Mesenchymal stem cell (in vitro differentiated cells and primary cell): ENCODE measurements at regions not wholly inside any gene's neighbourhood (a gene's known extent, or its start where the extent isn't known, plus 50 kb on each side); places are given as distances from the start of the nearest gene placed in this dataset.

Experiments used
- DNase-seq: peaks from one replicate; pipeline ENCODE4 v3.0.0-alpha.2; 2013
- H2AFZ ChIP-seq: one replicate; pipeline ENCODE4 v1.6.1; 2013; ENCODE audit warnings: low read depth, mild to moderate bottlenecking, control low read depth, inconsistent platforms, low read length, moderate library complexity
- H2AK5ac ChIP-seq: 2 replicates; pipeline ENCODE4 v1.6.1; 2013; ENCODE audit warnings: low read length, moderate library complexity, mild to moderate bottlenecking, inconsistent platforms; ENCODE audit not compliant: severe bottlenecking
- H2BK120ac ChIP-seq: one replicate; pipeline ENCODE4 v1.6.1; 2013; ENCODE audit warnings: low read depth, mild to moderate bottlenecking, inconsistent platforms, low read length, moderate library complexity
- H2BK12ac ChIP-seq, 2 experiments: one replicate each; pipeline ENCODE4 v1.6.1; 2013; ENCODE audit warnings: inconsistent platforms in 2 of 2, low read length in 2 of 2, mild to moderate bottlenecking in 2 of 2, moderate library complexity in 2 of 2, control low read depth in 1 of 2
- H2BK15ac ChIP-seq: one replicate; pipeline ENCODE4 v1.6.1; 2013; ENCODE audit warnings: mild to moderate bottlenecking, low read depth, inconsistent platforms; ENCODE audit not compliant: poor library complexity, severe bottlenecking
- H2BK5ac ChIP-seq: 2 replicates; pipeline ENCODE4 v1.6.1; 2013; ENCODE audit warnings: low read depth, mild to moderate bottlenecking, low read length, control low read depth, inconsistent platforms; ENCODE audit not compliant: poor library complexity, severe bottlenecking
- H3K14ac ChIP-seq, 2 experiments: one replicate each; pipeline ENCODE4 v1.6.1; 2013; ENCODE audit warnings: inconsistent platforms in 2 of 2, low read length in 2 of 2, control low read depth in 1 of 2, mild to moderate bottlenecking in 1 of 2, moderate library complexity in 1 of 2
- H3K18ac ChIP-seq, 2 experiments: one replicate each; pipeline ENCODE4 v1.6.1; 2013; ENCODE audit warnings: inconsistent platforms in 2 of 2, low read length in 2 of 2, control low read depth in 1 of 2, low read depth in 1 of 2, mild to moderate bottlenecking in 1 of 2
- H3K23ac ChIP-seq, 2 experiments: one replicate each; pipeline ENCODE4 v1.6.1; 2013; ENCODE audit warnings: inconsistent platforms in 2 of 2, low read length in 2 of 2, mild to moderate bottlenecking in 2 of 2, moderate library complexity in 2 of 2, control low read depth in 1 of 2
- H3K27ac ChIP-seq: 2 replicates; pipeline ENCODE4 v1.5.1; 2013; ENCODE audit warnings: mild to moderate bottlenecking, moderate library complexity, low read length, control low read depth, inconsistent platforms; ENCODE audit not compliant: poor library complexity, severe bottlenecking
- H3K27me3 ChIP-seq, 2 experiments: 2 replicates each; pipeline versions ENCODE4 v1.6.1 to v1.7.0; 2013; ENCODE audit warnings: low read length in 2 of 2, mild to moderate bottlenecking in 2 of 2, moderate library complexity in 2 of 2, control low read depth in 1 of 2, inconsistent platforms in 1 of 2; ENCODE audit not compliant: control insufficient read depth in 1 of 2, insufficient read depth in 1 of 2
- H3K36me3 ChIP-seq, 2 experiments: 2 replicates each; pipeline versions ENCODE4 v1.6.1 to v1.7.0; 2013; ENCODE audit warnings: low read length in 2 of 2, control low read depth in 1 of 2, inconsistent platforms in 1 of 2, low read depth in 1 of 2, mild to moderate bottlenecking in 1 of 2; ENCODE audit not compliant: insufficient read depth in 2 of 2, control insufficient read depth in 1 of 2
- H3K4ac ChIP-seq, 2 experiments: one replicate each; pipeline ENCODE4 v1.6.1; 2013; ENCODE audit warnings: inconsistent platforms in 2 of 2, low read length in 2 of 2, mild to moderate bottlenecking in 2 of 2, moderate library complexity in 2 of 2, control low read depth in 1 of 2, low read depth in 1 of 2
- H3K4me1 ChIP-seq: 2 replicates; pipeline ENCODE4 v1.6.1; 2013; ENCODE audit warnings: low read depth, low read length, control low read depth; ENCODE audit not compliant: control insufficient read depth, insufficient read depth
- H3K4me2 ChIP-seq: 2 replicates; pipeline ENCODE4 v1.6.1; 2013; ENCODE audit warnings: low read length, mild to moderate bottlenecking, inconsistent platforms; ENCODE audit not compliant: poor library complexity, severe bottlenecking
- H3K4me3 ChIP-seq, 2 experiments: 2 replicates each; pipeline versions ENCODE4 v1.5.1 to v1.7.0; 2013; ENCODE audit warnings: low read length in 2 of 2, mild to moderate bottlenecking in 2 of 2, control low read depth in 1 of 2, low read depth in 1 of 2; ENCODE audit not compliant: insufficient read depth in 1 of 2
- H3K79me1 ChIP-seq: replicated peaks from 2 replicates; pipeline ENCODE4 v1.6.1; 2013; ENCODE audit warnings: mild to moderate bottlenecking, control low read depth, low read length, inconsistent platforms; ENCODE audit not compliant: poor library complexity, severe bottlenecking
- H3K9ac ChIP-seq: 2 replicates; pipeline ENCODE4 v1.7.0; 2013; ENCODE audit warnings: mild to moderate bottlenecking, low read length, moderate library complexity
- H3K9me3 ChIP-seq: 2 replicates; pipeline ENCODE4 v1.7.0; 2013; ENCODE audit warnings: mild to moderate bottlenecking, low read length; ENCODE audit not compliant: control insufficient read depth
- H4K8ac ChIP-seq: one replicate; pipeline ENCODE4 v1.6.1; 2013; ENCODE audit warnings: inconsistent platforms, mild to moderate bottlenecking, low read length, moderate library complexity
- H4K91ac ChIP-seq: one replicate; pipeline ENCODE4 v1.6.1; 2013; ENCODE audit warnings: mild to moderate bottlenecking, low read length, inconsistent platforms
- WGBS: methylation state at CpG from one replicate; pipeline ENCODE4 v1.1.7; 2013; ENCODE audit warnings: mixed read lengths; 5-methylcytosine and 5-hydroxymethylcytosine counted together

GRCh38 chr5:161077936-161078545 lies 226.0 kb upstream of the ATP10B start:
- DNase-seq = no peak
- no peak overlapping the region for H3K27ac ChIP-seq
- no peaks in the 10 kb centered on the region for H3K27me3 ChIP-seq
- H3K9me3 ChIP-seq = no peaks in the 10 kb centered on the region
- H3K4ac ChIP-seq = no peak overlapping the region
- H2AFZ ChIP-seq = no peak overlapping the region
- no peak overlapping the region for H3K4me2 ChIP-seq
- H3K4me3 ChIP-seq = no peak overlapping the region
- no peak overlapping the region for H2BK5ac ChIP-seq
- no peak overlapping the region for H2BK120ac ChIP-seq
- WGBS = no CpG with 5 or more reads among the region's 2 CpGs
- no peak overlapping the region for H3K23ac ChIP-seq
- no peak overlapping the region for H2AK5ac ChIP-seq
- H3K9ac ChIP-seq = no peak overlapping the region
- H3K14ac ChIP-seq = no peak overlapping the region
- H3K4me1 ChIP-seq = no peaks in the 10 kb centered on the region
- no peak overlapping the region for H2BK15ac ChIP-seq
- no peak overlapping the region for H4K91ac ChIP-seq
- H3K36me3 ChIP-seq = no peaks in the 10 kb centered on the region
- H3K79me1 ChIP-seq = no peaks in the 10 kb centered on the region
- H3K18ac ChIP-seq = no peak overlapping the region
- no peak overlapping the region for H2BK12ac ChIP-seq
- no peak overlapping the region for H4K8ac ChIP-seq

GRCh38 chr5:161077496-161077895 lies 225.5 kb upstream of the ATP10B start:
- no peaks in the 10 kb centered on the region for H3K4me1 ChIP-seq
- H2BK15ac ChIP-seq = no peak overlapping the region
- H3K14ac ChIP-seq = no peak overlapping the region
- no peak overlapping the region for H3K4ac ChIP-seq
- no peak overlapping the region for H2BK5ac ChIP-seq
- H3K4me3 ChIP-seq = no peak overlapping the region
- H2AFZ ChIP-seq = no peak overlapping the region
- H3K9me3 ChIP-seq = no peaks in the 10 kb centered on the region
- H2BK120ac ChIP-seq = no peak overlapping the region
- no peak overlapping the region for H3K27ac ChIP-seq
- no peaks in the 10 kb centered on the region for H3K36me3 ChIP-seq
- H3K79me1 ChIP-seq = no peaks in the 10 kb centered on the region
- H4K91ac ChIP-seq = no peak overlapping the region
- H2BK12ac ChIP-seq = no peak overlapping the region
- H3K18ac ChIP-seq = no peak overlapping the region
- no peak overlapping the region for H4K8ac ChIP-seq
- H3K4me2 ChIP-seq = no peak overlapping the region
- no peaks in the 10 kb centered on the region for H3K27me3 ChIP-seq
- H2AK5ac ChIP-seq = no peak overlapping the region
- no peak overlapping the region for H3K9ac ChIP-seq
- H3K23ac ChIP-seq = no peak overlapping the region
- DNase-seq = no peak
- WGBS = 60% methylated on average over 1 of the region's 2 CpGs

- Histone ChIP-seq H3K23ac (no peak overlapping the region), H3K79me1 (no peaks in the 10 kb centered on the region), H2AFZ (no peak overlapping the region), H3K27me3 (no peaks in the 10 kb centered on the region), H2AK5ac (no peak overlapping the region), H3K4me2 (no peak overlapping the region), H3K14ac (no peak overlapping the region), H4K91ac (no peak overlapping the region), H4K8ac (no peak overlapping the region), H3K36me3 (no peaks in the 10 kb centered on the region), H3K4me1 (no peaks in the 10 kb centered on the region), H2BK120ac (no peak overlapping the region), H3K4me3 (no peak overlapping the region), H3K9ac (no peak overlapping the region), H3K27ac (no peak overlapping the region), H2BK12ac (no peak overlapping the region), H3K9me3 (no peaks in the 10 kb centered on the region), H3K18ac (no peak overlapping the region), H2BK5ac (no peak overlapping the region), H2BK15ac (no peak overlapping the region), H3K4ac (no peak overlapping the region)
- 33% methylated on average over 1 of the region's 2 CpGs for WGBS
- DNase-seq = no peak
These were observed 212.8 kb upstream of the ATP10B start for GRCh38 chr5:161064781-161065180.

- H3K4ac ChIP-seq = no peak overlapping the region
- H3K4me1 ChIP-seq = no peaks in the 10 kb centered on the region
- no peak overlapping the region for H2BK5ac ChIP-seq
- H3K9ac ChIP-seq = no peak overlapping the region
- H3K14ac ChIP-seq = no peak overlapping the region
- H3K27me3 ChIP-seq = no peaks in the 10 kb centered on the region
- H3K79me1 ChIP-seq = no peaks in the 10 kb centered on the region
- H4K8ac ChIP-seq = no peak overlapping the region
- no peak overlapping the region for H3K4me2 ChIP-seq
- H3K4me3 ChIP-seq = no peak overlapping the region
- 54% methylated on average over 2 of the region's 2 CpGs for WGBS
- H4K91ac ChIP-seq = no peak overlapping the region
- H2AK5ac ChIP-seq = no peak overlapping the region
- no peak overlapping the region for H2BK15ac ChIP-seq
- DNase-seq = no peak
- no peak overlapping the region for H2BK12ac ChIP-seq
- H3K23ac ChIP-seq = no peak overlapping the region
- no peak overlapping the region for H3K27ac ChIP-seq
- H2BK120ac ChIP-seq = no peak overlapping the region
- no peaks in the 10 kb centered on the region for H3K36me3 ChIP-seq
- no peak overlapping the region for H3K18ac ChIP-seq
- H3K9me3 ChIP-seq = no peaks in the 10 kb centered on the region
- H2AFZ ChIP-seq = no peak overlapping the region
These were observed 212.3 kb upstream of the ATP10B start for GRCh38 chr5:161064297-161064696.
